Skin epidermis (tissue), 12 donors: ENCODE measurements at regions not wholly inside any gene's neighbourhood (a gene's known extent, or its start where the extent isn't known, plus 50 kb on each side); places are given as distances from the start of the nearest gene placed in this dataset.

Experiments used
- H3K27ac ChIP-seq, 21 experiments: fragments of 200-600 bp; sonication (generic) in 11 of 21; one replicate each; pipeline ENCODE4 v1.5.0; 2020; ENCODE audit warnings: mild to moderate bottlenecking in 3 of 21, inconsistent platforms in 2 of 21, moderate library complexity in 2 of 21
- H3K4me3 ChIP-seq, 7 experiments: fragments of 200-600 bp; sonication (generic) in 2 of 7; one replicate each; pipeline ENCODE4 v1.5.0; 2020; ENCODE audit warnings: inconsistent platforms in 2 of 7, mild to moderate bottlenecking in 2 of 7, moderate library complexity in 1 of 7

GRCh38 chr5:57816108-57816507, 333.5 kb upstream of the ACTBL2 start:
- Histone ChIP-seq H3K4me3 (no peak overlapping the region), H3K27ac (peak overlapping the region in 1 of 21 experiments; percentile 31)

DNA sequence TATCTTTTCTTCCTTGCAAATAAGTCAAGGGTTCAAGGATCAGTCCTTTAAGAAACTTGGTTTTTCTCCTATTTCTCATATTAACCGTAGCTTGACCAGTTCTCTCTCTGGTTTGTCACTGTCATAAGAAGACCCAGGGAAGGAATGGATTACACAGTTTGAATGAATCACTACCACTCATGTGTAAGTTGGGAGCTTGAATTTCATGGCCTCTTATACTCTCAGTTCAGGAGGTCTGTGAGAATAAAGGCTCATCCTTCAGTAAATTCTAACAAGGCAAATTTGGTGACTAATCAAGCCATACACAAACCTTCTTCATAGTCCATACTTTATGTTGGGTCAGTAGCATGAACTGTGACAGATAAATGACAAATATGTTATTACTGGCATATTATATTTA, 323.1 kb upstream of the ACTBL2 start:
- H3K27ac ChIP-seq = no peak overlapping the region
- no peak overlapping the region for H3K4me3 ChIP-seq

- H3K4me3 ChIP-seq = no peak overlapping the region
- H3K27ac ChIP-seq = no peak overlapping the region
These were observed 322.6 kb upstream of the ACTBL2 start for GRCh38 chr5:57805170-57805569.

GRCh38 chr5:57804505-57804904, 321.9 kb upstream of the ACTBL2 start:
- H3K27ac ChIP-seq = no peak overlapping the region
- H3K4me3 ChIP-seq = no peak overlapping the region

DNA sequence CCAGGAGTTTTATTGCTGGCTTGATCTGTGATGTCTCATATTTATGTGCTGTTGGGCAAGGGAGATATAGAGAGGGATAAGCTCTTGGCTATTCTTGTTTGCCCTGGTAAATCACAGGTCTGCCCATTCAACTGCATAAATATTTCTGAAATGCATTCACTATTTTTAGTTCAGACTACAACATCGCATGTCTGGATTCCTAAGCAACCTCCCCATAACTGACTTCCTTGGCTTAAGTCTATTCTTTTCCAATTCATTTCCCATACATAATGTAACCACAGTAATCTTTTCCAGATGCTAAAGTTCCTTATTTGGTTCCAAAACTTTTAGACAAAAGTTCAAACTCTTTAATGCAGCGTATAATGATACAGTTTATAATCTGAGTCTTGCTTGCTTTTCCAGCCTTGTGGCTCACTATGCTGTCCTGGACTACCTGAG, 321.4 kb upstream of the ACTBL2 start:
- Histone ChIP-seq H3K27ac (no peak overlapping the region), H3K4me3 (no peak overlapping the region)

GRCh38 chr5:57802131-57802530, 319.5 kb upstream of the ACTBL2 start:
- H3K27ac ChIP-seq = no peak overlapping the region
- no peak overlapping the region for H3K4me3 ChIP-seq

DNA sequence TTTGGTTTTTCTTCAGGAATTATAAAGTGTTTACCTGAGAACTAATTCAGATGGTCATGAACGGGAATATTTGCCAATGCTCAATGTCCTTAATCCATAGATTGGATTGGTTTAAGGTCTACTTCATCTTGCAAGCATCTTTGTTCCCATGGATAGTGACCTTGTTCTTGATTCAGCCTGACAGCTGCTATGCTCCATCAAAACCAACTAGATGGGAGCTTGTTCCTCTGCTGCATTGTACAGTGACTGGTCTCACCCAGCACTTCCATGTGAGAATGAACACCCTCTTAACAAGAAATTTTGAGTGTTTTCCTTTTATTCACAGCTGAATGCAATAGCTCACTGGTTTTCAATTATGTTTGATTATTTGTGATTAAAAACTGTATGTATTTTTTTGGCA, 312.6 kb upstream of the ACTBL2 start:
- H3K27ac ChIP-seq = no peak overlapping the region
- H3K4me3 ChIP-seq = no peak overlapping the region

GRCh38 chr5:57791875-57792274, 309.3 kb upstream of the ACTBL2 start:
- no peak overlapping the region for H3K27ac ChIP-seq
- H3K4me3 ChIP-seq = no peak overlapping the region

- Histone ChIP-seq H3K4me3 (no peak overlapping the region), H3K27ac (no peak overlapping the region)
These were observed 303.3 kb upstream of the ACTBL2 start for GRCh38 chr5:57785946-57786345.

GRCh38 chr5:57784121-57784520, 301.5 kb upstream of the ACTBL2 start:
- H3K4me3 ChIP-seq = no peak overlapping the region
- H3K27ac ChIP-seq = peak overlapping the region in 1 of 21 experiments; percentile 5

GRCh38 chr5:57783693-57784092, 301.1 kb upstream of the ACTBL2 start:
- H3K4me3 ChIP-seq = no peak overlapping the region
- H3K27ac ChIP-seq = peak overlapping the region in 6 of 21 experiments; percentile 2 to 63 (median 8)

DNA sequence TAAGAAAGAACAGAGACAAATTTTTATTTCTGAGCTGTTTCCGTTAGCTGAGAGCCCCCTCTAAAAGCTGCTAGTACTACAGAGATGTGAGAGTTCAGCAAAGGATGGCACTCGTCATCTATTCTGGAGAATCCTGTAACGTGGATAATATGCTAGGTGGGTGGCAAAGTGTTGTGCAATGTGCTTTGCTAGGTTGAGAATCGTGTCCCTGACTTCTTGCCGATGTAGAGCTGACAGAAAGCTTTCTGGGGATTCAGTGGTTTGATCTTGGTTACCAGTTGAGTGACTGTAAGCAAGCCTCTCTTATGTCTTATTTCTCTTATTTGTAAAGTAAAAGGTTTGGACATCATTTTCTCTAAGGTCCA, 298.3 kb upstream of the ACTBL2 start:
- Histone ChIP-seq H3K27ac (peak overlapping the region in 1 of 21 experiments; percentile 21), H3K4me3 (no peak overlapping the region)

GRCh38 chr5:57780306-57780960, 297.8 kb upstream of the ACTBL2 start:
- Histone ChIP-seq H3K27ac (peak overlapping the region in 3 of 21 experiments; percentile 15 to 33 (median 21)), H3K4me3 (no peak overlapping the region)

DNA sequence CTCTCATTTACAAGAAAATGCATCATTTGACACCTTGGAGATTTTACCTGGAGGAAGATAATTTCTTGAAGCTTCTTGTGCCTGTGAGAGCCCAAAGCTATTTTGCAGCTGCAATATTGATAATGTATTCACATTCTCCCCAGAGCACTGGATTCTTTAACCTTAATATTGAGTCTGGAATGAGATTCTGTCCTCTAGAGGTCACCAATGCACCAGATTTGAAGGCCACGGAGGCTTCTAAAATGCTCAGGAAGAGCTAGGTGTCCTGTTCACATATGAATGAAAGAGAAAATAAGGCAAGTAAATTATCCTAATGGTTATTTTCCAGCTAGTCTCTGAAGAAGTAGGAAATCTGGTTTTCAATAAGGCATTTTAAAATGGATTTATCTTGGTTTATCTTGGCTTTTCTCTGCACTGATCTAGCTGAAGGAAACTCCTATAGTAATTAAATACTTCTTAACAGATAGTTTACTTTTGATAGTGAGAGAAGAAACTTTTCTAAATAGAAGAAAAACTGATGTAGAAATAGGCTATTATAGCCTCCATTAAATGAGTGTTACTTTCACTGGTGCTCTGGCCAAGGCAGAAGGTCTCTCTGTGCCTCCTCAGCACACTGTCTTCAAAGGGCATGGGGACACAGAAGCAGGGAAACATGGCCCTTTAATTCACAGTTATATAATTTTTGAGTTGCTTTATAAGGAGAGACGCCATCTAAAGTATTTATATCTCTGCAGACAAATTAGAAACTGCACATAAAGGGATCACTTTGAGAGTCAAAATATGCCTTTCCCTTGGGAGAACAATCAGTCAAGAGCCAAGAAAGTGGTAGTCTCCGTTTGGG, 297.0 kb upstream of the ACTBL2 start:
- H3K4me3 ChIP-seq = no peak overlapping the region
- peak overlapping the region in 1 of 21 experiments; percentile 33 for H3K27ac ChIP-seq

GRCh38 chr5:57778501-57779091, 296.0 kb upstream of the ACTBL2 start:
- Histone ChIP-seq H3K4me3 (no peak overlapping the region), H3K27ac (no peak overlapping the region)

- Histone ChIP-seq H3K4me3 (no peak overlapping the region), H3K27ac (no peak overlapping the region)
These were observed 294.6 kb upstream of the ACTBL2 start for GRCh38 chr5:57777174-57777581.

GRCh38 chr5:57776035-57776434, 293.4 kb upstream of the ACTBL2 start:
- no peak overlapping the region for H3K27ac ChIP-seq
- no peak overlapping the region for H3K4me3 ChIP-seq

GRCh38 chr5:57774439-57774838, 291.8 kb upstream of the ACTBL2 start:
- no peak overlapping the region for H3K4me3 ChIP-seq
- no peak overlapping the region for H3K27ac ChIP-seq

- Histone ChIP-seq H3K27ac (no peak overlapping the region), H3K4me3 (no peak overlapping the region)
These were observed 289.9 kb upstream of the ACTBL2 start for GRCh38 chr5:57772512-57772911.

GRCh38 chr5:57770039-57770438, 287.4 kb upstream of the ACTBL2 start:
- H3K27ac ChIP-seq = no peak overlapping the region
- H3K4me3 ChIP-seq = no peak overlapping the region

DNA sequence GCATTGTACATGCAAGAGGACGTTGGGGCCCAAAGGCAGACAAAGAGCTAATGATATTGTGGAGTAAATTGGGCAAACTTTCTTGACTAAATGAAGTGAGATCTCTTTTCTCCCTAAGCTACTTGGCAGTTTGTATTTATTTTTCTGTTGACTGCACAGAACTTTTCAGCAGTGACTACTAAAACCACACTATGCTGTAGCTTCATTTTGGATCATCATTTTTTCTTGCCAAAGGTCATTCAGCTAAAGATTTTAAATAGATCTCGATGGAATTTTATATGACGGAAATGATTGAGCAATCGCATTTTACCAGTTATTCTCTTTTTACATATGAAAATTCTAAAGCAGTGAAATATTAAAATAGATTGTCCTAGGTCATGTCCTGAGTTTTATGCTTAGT, 286.1 kb upstream of the ACTBL2 start:
- peak overlapping the region in 1 of 21 experiments; percentile 33 for H3K27ac ChIP-seq
- no peak overlapping the region for H3K4me3 ChIP-seq
